ENCODE measurements at regions not wholly inside any gene's neighbourhood (a gene's known extent, or its start where the extent isn't known, plus 50 kb on each side); places are given as distances from the start of the nearest gene placed in this dataset.

GRCh38 chr15:70449311-70450141 is 313.8 kb downstream of the UACA start:
- dilution Hi-C loops (cut with HindIII; ENCODE audit: low sequenced_read_pairs, unreplicated experiment) = no loop called here
- Histone ChIP-seq H4K91ac (ENCODE audit: insufficient read depth, low read depth, low read length) (no peak overlapping the region), H3K79me1 (ENCODE audit: low read depth in 1 of 2, low read length in 2 of 2) (no peaks in the 10 kb centered on the region), H3K9me3 (ENCODE audit: control insufficient read depth, insufficient read depth, low read length) (no peaks in the 10 kb centered on the region), H2AFZ (replicated peaks; ENCODE audit: low read length, poor library complexity) (no peak overlapping the region), H3K27ac (ENCODE audit: insufficient read depth, low read length) (no peak overlapping the region), H2BK20ac (ENCODE audit: low read depth, low read length) (no peak overlapping the region), H3K4me2 (ENCODE audit: low read depth, low read length) (no peak overlapping the region), H3K23ac (ENCODE audit: low read depth, low read length) (no peak overlapping the region), H2AK5ac (ENCODE audit: low read depth, low read length) (no peak overlapping the region), H3K14ac (replicated peaks; ENCODE audit: low read depth, low read length) (no peak overlapping the region), H2AK9ac (replicated peaks; ENCODE audit: low read depth, low read length, poor library complexity) (no peak overlapping the region), H3K9ac (ENCODE audit: low read depth, low read length) (no peak overlapping the region), H3K56ac (ENCODE audit: extremely low read depth, insufficient read depth, low read length) (no peak overlapping the region), H3K9me1 (ENCODE audit: insufficient read depth, low read length) (no peaks in the 10 kb centered on the region), H2BK5ac (ENCODE audit: low read depth, low read length, poor library complexity, severe bottlenecking) (no peak overlapping the region), H4K20me1 (ENCODE audit: insufficient read depth, low read length) (no peaks in the 10 kb centered on the region; the same call in 1 of the 2 replicates), H3K36me3 (ENCODE audit: control insufficient read depth, insufficient read depth, low read length) (no peaks in the 10 kb centered on the region), H3K4me3 (ENCODE audit: insufficient read depth, low read depth, low read length) (no peak overlapping the region), H3K27me3 (ENCODE audit: control insufficient read depth, insufficient read depth, low read length) (peaks cover 52% of the 10 kb centered on the region), H4K8ac (ENCODE audit: low read depth in 2 of 2, low read length in 2 of 2) (no peak overlapping the region), H3K4ac (ENCODE audit: low read depth, low read length) (no peak overlapping the region), H3K4me1 (ENCODE audit: control insufficient read depth, insufficient read depth, low read length) (no peaks in the 10 kb centered on the region), H2BK15ac (ENCODE audit: low read depth, low read length) (no peak overlapping the region), H2BK120ac (ENCODE audit: low read depth, low read length) (no peak overlapping the region), H3K18ac (ENCODE audit: low read depth, low read length) (no peak overlapping the region), H4K5ac (ENCODE audit: low read depth, low read length) (no peak overlapping the region)
- BruUV-seq (replicated peaks) = no TSS peak
- POLR2A ChIA-PET (ENCODE audit: unreplicated experiment) = no interaction called here
- intact Hi-C loops (cut with micrococcal nuclease) = no loop called here
- no peak for TF ChIP-seq CHD1 (IDR thresholded peaks at IDR 0.05; ENCODE audit: low read depth, low read length)
- TF ChIP-seq RFX5 (IDR thresholded peaks at IDR 0.05; ENCODE audit: low read depth, low read length) = no peak
- TF ChIP-seq ELK1 (IDR thresholded peaks at IDR 0.05; ENCODE audit: borderline replicate concordance, low read depth, low read length) = no peak
- no peak for TF ChIP-seq POLR2A (IDR thresholded peaks at IDR 0.05; ENCODE audit: low read depth, low read length)
- TF ChIP-seq MAFK (IDR thresholded peaks at IDR 0.05; ENCODE audit: low read depth, low read length) = no peak
- TF ChIP-seq NFE2L2 (IDR thresholded peaks at IDR 0.05; ENCODE audit: low read depth, low read length) = no peak
- no peak for TF ChIP-seq RCOR1 (IDR thresholded peaks at IDR 0.05; ENCODE audit: insufficient replicate concordance, low read length)
- TF ChIP-seq CEBPB (IDR thresholded peaks at IDR 0.05; ENCODE audit: low read depth, low read length) = no peak
- no peak for TF ChIP-seq CTCF (conservative IDR thresholded peaks at IDR 0.05; ENCODE audit: low read depth, low read length)
- TF ChIP-seq BHLHE40 (IDR thresholded peaks at IDR 0.05; ENCODE audit: low read depth, low read length) = no peak
- TF ChIP-seq SMC3 (IDR thresholded peaks at IDR 0.05; ENCODE audit: low read depth, low read length) = no peak
- TF ChIP-seq RAD21 (IDR thresholded peaks at IDR 0.05; ENCODE audit: low read length) = no peak
- no peak for TF ChIP-seq FOS (IDR thresholded peaks at IDR 0.05; ENCODE audit: low read depth, low read length)
- no peak for TF ChIP-seq MXI1 (IDR thresholded peaks at IDR 0.05; ENCODE audit: borderline replicate concordance, low read depth, low read length)
- TF ChIP-seq USF2 (IDR thresholded peaks at IDR 0.05; ENCODE audit: low read depth, low read length) = no peak
- CTCF ChIA-PET = no interaction called here
- in situ Hi-C loops (cut with MboI; ENCODE audit: low sequenced_read_pairs) = no loop called here
- no peak for DNase-seq
- ATAC-seq (ENCODE audit: low read depth) = no peak
- WGBS, 2 experiments (ENCODE audit: extremely low coverage in 2 of 2, insufficient read length in 1 of 2) = 77 to 100% methylated on average over 1 of the region's 1 CpG
